ENCODE measurements at regions not wholly inside any gene's neighbourhood (a gene's known extent, or its start where the extent isn't known, plus 50 kb on each side); places are given as distances from the start of the nearest gene placed in this dataset.
A peak's percentile ranks its signal among the peaks of the same experiment; 100 is the strongest.
"Not testable (repeated sequence)": the region's sequence is repeated elsewhere in the genome, so short reads cannot be mapped to it uniquely, and the experiment has no call there.

DNA sequence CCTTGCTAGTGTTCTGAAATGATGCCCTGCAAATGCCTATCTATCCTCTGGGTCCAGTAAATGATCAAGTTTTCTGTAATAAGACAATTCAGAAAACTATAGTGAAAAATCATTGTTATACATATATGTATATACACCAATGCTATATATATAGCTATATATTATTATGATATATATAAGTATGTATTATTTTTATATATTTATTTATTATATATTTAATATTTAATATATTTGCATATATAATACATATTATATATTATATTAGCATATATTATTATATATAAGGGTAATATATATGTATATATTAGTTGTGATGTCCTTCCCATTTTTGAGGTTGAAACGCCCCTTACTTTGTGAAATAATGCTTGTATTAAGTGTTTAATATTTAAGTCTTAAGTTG lies 181.4 kb upstream of the CACNA2D1 start:
- no peak for DNase-seq

DNA sequence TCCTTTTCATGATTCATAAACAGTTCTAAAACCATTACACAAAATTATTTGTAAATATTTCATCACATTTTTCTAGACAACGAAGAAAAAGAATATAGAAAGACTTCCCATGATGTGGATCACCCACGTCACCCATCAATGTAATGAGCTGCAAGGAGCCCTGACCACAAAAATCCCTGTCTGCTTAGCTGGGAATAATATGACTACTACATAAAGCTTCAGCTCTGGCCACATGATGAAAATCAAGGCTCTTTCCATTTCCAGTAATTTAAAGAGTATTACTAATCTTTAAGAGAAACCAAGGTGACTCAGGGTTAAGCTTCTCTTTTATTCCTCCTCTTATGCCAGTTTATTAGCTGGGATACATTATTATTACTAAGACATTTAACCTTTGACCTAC lies 180.8 kb upstream of the CACNA2D1 start:
- no peak for DNase-seq

DNA sequence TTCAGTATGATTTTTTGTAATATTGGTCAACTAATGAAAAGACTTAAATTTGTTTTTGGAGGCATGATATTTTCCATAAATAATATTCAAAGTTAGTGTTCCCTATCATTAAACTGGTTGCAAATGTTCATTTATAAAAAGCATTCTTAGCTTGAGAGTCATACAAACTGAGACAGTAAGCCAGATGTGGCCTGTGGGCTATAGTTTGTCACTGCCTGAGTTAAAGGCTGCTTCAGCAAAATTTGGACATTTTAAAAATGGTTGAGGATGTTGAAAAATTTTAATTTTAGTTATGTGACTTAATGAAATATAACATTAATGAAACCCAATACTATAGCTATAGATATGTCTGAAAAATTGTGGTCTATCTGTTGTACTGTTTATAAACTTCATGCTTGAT lies 180.2 kb upstream of the CACNA2D1 start:
- no peak for DNase-seq

DNA sequence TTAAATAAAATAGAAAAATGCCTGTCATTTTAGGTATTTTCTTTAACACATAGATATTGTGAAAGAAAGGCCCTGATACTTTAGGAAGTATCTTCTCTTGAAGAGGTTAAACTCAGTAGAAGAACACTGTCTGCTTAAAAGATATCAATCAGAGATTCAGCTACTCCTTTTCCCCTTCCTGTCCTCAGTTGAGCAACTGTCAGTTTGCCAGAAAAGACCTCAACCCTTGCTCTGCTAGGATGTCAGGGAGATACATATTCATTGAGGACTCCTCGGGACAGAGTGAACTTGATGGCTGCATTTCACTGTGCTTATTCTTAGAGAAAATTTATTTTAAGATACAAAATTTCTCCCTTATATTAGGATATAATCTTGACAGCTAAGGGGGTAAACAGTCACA lies 173.6 kb upstream of the CACNA2D1 start:
- no peak for DNase-seq

DNA sequence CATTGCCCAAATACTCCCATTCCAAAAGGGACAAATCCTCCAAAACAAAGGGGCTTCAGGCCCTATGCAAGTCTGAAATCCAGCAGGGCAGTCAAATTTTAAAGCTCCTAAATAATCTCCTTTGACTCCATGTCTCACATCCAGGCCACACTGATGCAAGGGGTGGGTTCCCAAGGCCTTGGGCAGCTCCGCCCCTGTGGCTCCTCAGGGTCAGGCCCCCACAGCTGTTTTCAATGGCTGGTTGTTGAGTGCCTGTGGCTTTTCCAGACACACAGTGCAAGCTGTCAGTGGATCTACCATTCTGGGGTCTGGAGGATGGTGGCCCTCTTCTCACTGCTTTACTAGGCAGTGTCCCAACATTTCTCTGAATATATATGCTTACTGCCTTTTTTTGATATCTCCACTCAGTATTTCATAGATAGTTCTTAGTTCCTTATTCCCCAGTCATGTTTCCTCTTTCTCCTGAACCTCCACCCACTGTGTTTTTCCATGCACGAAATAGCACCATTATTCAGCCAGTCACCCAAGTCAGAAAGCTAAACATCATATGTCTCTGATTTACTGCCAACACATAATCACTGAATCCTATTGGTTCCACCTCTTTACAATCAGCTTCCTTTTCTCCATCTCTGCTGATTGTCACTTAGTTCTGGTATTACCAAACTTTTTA lies 172.6 kb upstream of the CACNA2D1 start:
- no peak for DNase-seq

DNA sequence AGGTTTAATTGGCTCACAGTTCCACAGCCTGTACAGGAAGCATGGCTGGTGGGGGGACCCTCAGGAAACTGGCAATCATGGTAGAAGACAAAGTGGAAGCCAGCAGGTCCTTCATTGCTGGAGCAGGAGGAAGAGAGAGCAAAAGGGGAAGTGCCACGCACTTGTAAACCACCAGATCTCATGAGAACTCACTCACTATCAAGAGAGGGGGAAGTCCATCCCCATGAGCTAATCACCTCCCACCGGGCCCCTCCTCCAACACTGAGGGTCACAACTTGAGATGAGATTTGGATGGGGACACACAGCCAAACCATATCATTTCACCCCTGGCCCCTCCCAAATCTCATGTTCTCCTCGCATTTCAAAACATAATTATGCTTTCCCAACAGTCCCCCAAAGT lies 171.9 kb upstream of the CACNA2D1 start:
- peak in 1 of 56 donors; percentile 18 for DNase-seq

DNA sequence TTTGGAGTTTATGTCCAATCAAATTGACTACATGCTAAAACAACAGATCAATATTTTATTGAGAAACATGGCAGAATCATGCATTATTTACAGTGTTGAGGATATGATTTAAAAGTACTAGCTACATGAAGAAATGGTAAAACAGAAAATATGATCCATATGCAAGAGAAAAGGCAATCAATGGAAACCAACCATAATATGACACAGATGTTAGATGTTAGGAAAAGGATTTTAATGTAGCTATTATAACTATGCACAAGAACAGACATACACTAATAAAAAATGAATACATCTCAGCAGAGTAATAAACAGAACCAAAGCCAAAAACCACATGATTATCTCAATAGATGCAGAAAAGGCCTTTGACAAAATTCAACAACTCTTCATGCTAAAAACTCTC lies 166.2 kb upstream of the CACNA2D1 start:
- DNase-seq: no peak

DNA sequence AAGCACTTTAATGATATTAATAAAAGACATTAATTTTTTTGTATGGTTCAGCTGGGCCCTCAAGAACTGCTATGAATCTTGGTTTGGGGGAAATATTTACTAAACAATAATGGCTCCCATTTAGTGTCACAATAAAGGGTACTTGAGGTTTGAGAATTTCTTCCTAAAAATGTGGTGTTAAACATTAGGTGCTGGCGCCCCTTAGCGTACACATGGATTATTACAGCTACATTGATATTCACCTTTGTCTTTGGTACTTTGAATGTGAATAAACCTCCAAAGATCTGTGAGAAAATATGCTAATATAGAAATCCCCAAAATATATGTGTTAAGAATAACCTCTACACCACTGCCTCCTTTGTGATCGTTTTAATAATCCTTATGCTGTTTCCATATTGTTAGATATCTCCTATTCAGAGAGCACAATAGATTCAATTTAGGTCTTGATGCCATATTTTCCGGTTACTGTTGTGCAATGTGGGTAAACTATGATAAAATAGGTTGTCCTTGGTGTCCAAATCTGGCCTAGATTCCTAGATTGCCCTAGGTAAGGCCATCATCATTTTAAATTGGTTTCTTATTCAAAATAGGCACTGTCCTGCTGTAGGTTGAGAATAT lies 161.8 kb upstream of the CACNA2D1 start:
- DNase-seq: peak in 4 of 56 donors; percentile 8 to 70 (median 23)

DNA sequence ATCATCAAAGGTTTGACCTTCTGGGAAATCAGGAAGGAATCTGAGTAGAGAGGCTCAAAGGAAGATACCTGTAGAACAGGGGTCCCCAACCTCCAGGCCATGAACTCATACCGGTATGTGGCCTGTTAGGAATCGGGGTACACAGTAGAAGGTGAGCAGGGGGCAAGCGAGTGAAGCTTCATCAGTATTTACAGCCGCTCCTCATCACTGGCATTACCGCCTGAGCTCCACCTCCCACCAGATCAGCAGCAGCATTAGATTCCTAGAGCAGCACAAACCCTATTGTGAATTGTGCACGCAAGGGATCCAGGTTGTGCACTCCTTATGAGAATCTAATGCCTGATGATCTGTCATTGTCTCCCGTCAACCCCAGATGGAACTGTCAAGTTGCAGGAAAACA lies 158.5 kb upstream of the CACNA2D1 start:
- no peak for DNase-seq

DNA sequence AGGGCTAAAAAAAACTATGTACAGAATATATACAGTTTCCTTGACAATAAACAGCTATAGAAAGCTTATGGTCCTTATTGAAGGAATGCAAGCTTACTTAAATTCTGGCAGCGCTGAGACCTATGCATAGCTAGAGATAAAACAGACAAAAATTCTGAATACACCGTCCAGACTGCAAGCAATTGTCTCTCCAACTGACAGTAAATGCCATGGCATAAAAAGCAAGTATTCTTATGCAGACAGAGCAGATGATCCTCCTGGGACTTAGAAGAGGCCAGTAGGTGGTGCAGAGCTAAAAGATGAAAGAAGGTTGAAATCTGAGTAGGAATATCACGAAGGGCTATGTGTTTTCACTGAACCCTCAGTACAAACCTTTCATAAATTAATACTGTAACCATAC lies 157.0 kb upstream of the CACNA2D1 start:
- no peak for DNase-seq

DNA sequence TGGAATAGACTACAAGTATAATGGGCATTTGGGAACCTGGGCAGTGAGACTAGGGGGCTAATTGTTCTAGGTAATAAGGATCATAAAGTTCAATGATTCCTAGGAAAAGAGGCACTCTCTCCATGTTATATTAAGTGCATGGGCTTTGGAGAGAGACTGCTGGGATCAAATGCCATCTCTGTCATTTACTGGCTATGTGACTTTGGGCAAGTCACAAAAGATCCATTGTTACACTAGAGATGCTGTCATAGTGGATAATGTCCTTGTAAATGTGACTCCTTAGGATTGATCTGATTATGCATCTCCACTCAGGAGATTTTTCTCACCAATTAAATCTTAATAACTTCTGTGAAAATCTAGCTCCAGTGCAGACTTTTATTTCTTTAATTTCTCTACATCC lies 156.3 kb upstream of the CACNA2D1 start:
- DNase-seq: peak in 3 of 56 donors; percentile 4 to 31 (median 21)

DNA sequence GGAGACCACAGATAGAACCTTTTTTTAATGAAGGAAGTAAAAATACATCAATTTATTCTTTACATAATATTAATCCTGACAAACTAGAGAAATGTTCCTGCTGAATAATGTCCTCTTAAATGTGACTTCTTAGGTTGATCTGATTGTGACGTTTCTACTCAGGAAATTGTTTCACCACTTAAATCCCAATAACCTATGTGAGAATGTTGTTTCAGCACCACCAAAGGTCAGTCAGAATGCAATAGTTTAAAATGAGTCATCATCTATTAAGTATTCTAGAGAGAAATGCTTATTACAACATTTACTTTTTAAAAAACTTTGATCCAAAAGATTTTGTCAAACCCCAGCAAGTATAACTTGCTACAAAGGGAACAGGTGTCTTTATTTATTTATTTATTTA lies 155.4 kb upstream of the CACNA2D1 start:
- DNase-seq: no peak

DNA sequence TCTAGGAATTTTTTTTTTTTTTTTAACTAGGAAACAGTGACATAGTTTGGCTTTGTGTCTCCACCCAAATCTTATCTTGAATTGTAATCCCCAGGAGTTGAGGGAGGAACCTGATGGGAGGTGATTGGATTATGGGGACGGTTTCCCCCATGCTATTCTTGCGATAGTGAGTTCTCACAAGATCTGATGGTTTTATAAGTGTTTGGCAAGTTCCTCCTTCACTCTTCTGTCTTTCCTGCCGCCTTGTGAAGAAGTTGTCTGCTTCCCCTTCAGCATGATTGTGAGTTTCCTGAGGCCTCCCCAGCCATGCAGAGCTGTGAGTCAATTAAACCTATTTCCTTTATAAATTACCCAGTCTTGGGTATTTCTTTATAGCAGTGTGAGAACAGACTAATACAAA lies 152.2 kb upstream of the CACNA2D1 start:
- not testable (repeated sequence) for DNase-seq

DNA sequence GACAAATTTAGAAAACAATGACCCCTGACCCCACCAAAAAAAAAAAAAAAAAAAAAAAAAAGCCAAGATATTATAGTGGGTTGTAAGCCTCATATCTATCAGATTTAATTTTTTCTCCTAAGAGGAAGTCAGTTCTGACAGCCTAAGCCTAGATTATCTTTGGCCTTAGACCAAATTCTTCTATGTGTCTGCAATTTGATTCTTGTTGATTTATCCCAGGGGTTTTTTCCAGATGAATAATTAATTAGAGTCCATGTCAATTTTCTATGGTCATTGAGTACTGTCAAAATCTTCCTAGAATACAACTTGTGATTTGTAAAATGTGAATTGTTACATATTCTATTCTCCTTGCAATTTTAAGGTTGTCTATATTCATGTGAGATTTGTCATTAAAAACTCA lies 151.6 kb upstream of the CACNA2D1 start:
- no peak for DNase-seq

DNA sequence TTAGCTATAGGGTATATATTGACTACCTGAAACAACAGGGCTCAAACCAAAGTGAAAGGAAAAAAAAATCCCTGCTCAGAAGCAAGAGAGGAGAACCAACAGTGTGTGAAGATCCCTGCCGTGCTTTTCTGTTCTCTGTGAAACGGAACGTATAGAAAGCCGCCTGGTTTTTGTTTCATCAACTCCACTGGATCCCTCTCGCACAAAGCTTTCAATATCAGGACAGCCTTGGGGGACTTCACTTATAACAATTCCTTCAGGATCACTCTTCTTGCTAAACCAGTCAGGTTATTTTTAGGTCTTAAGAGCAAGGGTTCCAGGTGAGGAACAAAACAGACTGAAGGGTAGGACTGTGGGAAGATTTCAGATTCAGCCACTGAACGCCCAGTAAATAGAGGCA lies 151.1 kb upstream of the CACNA2D1 start:
- DNase-seq: no peak

DNA sequence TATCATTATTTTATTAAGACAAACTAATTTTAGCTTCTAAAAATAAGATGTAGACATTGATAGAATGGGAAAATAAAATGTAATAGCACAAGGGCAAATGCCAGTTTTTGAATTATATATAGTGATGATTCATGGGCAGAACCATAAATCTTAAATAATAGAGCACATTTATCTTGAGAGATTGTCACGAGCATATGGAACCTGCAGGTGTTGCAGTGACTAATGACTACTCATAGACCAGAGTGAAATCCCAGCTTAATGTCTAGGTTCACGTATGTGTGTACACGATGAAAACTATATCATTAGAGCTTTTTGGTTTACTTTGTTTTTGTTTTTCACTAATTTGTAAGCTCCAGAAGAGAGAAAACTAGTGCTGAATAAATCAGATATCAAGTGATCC lies 150.2 kb upstream of the CACNA2D1 start:
- no peak for DNase-seq

DNA sequence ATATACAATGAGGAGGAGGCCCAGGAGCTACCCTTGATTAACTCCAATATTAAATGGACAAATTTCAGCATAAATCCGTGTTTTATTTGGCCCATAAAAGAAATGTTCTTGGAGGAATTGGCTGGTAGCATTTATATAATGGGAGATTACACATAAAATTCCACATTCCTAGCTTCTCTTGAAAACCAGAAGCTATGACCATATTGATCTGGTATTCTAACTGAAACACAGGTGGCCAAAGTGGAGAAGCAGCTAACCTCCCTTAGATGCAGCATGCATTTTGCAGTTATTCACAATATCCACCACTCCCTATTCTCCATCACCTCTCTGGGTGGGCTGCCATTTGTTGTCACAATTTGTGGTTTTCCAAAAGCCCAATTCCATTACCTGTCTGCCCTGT lies 148.8 kb upstream of the CACNA2D1 start:
- no peak for DNase-seq

DNA sequence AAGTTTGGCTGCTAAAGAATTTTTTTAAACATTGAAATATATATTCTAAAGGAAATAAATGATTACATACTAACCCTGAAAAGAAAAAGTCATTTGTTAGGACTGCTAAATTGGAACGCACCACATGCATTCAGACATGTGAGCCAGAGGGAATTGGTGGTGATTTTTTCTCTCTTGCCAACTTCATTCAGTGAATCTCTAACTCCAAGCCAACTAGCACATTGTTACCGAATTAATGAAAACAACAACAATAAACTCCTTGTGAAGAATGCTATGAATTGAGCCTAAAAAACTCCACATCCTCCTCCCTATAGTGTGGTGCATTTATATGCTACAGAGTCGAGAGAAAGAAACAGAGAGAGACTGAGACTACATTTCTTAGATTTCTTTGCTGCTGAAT lies 135.5 kb upstream of the CACNA2D1 start:
- DNase-seq: no peak

DNA sequence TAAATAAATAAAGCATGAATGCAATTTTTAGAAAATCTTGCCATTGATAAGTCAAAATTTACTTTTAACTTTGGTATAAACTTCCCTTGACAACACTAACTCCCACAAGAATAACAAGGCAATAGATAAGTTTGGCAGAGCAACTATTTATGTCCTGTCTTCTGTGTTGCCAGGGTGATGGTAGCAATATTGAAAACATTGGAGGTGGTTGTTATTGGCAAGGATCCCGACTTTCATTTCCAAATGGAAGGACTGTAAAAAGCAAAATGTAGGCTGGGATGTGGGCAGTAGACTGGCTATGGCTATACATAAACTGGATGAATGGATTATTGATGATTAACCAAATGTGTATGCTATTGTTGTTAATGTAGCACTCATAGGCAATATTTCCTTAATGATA lies 134.9 kb upstream of the CACNA2D1 start:
- DNase-seq: peak in 4 of 56 donors; percentile 6 to 24 (median 18)

DNA sequence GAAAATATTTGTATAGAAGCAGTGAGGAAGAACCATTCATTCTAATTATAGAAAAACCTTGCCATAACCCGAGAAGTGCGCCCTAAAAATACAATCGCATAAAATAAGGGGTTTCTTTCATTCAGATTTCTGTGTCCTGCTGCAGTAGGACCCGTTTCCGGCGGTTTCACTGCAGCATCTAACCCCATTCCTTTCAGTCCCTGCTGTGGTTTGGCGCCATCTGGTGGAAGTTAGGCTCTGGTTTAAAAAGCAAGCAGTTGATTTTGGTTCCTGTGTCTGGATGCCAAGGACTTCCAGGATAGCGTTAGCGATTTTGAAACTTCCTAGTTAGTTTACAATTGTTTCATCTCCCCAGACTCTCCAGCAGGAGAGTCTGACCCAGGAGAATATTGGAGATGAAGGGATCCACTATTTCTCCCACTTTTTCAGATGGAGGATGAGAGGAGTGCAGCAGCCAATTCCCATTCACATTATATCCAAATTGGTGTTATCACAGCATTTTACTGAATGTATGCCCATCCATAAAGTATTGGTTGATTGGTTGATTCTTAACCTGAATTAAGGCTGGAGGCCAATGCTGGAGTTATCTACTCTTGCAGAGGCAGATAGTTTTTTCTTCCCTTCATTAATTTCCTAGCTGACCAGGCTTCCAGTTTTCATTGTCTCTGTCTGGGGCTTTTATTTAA lies 128.8 kb upstream of the CACNA2D1 start:
- peak; percentile 12 to 94 (median 68) for DNase-seq

DNA sequence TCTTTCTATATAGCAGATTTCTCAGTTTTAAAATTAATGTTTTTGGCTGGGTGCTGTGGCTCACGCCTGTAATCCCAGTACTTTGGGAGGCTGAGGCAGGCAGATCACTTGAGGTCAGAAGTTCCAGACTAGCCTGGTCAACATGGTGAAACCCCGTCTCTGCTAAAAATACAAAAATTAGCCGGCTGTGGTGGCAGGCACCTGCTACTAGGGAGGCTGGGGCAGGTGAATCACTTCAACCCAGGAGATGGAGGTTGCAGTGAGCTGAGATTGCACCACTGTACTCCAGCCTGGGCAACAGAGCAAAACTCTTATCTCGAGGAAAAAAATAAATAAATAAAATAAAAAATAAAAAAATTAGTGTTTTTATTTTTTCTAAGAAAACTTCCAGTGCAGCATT lies 127.5 kb upstream of the CACNA2D1 start:
- DNase-seq: not testable (repeated sequence)

DNA sequence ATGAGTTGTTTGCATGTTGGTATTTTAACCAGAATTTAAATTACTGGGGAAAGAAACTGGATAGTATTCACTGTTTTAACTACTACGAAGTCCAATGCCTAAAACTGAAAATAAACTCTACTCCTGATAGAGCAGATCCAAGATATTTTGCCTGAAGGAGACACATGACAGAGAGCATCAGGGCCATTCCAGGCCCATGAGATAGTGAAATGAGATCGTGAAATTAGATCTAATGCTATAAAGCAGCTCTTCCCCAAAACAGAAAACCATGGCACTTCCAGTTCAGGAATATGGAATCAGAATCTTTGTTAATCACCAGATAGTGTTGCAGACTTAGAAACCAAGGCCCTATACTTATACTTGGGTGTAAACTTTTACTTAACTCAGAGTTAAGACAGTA lies 124.3 kb upstream of the CACNA2D1 start:
- DNase-seq: no peak

DNA sequence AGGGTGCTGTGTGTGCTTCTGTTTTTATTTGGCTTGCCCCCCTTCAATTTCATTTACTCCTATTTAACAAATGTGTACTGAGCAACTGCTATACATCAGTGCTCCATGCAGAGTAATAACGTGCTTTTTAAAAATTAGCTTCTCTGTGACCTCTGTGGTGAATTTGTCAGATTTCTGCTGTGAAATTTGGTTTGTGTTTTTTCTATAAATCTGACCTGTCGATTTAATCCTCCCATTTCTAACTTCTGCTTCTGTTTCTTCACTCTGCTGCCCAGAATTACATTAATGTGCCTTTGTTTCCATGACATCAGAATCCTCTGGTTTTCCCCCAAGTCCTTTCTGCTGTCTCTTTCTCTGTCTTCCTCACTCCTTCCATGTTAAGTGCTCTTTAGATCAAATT lies 123.8 kb upstream of the CACNA2D1 start:
- DNase-seq: no peak

Measured in amygdala (tissue), 56 donors.